NOMO-1 treated with DMSO at 0.1 percent for 48 hours (cell line): ENCODE measurements at regions not wholly inside any gene's neighbourhood (a gene's known extent, or its start where the extent isn't known, plus 50 kb on each side); places are given as distances from the start of the nearest gene placed in this dataset.

Experiments used
- DNase-seq: peaks from one replicate; lab custom pipeline; 2025; ENCODE audit not compliant: unreplicated experiment; lab: John Stamatoyannopoulos, UW

DNA sequence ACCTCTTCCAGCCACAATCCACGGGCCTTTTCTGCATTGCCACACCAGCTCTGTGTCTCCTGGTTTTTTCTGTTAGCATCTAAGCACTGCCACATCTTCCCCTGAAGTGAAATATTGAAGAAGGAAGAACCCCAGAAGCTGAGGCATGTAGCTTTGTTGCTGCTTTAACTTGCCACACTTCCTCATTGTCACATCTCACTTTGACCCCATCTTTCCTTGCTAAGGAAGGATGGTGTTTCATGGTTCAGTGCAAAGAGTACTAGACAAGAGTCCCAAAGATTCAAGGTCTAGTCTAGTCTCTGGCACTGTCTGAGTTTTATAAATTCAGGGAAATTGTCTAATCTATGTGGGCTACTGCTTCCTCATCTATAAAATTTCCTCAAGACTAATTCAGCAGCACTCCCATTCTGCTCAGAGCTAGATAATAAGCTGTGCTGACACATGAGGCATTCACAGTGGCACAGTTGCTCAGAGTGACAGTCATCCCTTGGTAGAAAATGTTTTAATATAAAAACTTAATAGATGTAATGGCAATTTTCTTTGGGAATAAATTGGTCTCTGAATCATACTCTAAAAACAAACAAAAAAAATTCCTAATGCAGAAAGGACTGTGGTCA is 483.0 kb upstream of the ID2 start:
- DNase-seq: peak; percentile 12

- no peak for DNase-seq
Observed at GRCh38 chr2:8202132-8202531, 479.7 kb upstream of the ID2 start.

DNA sequence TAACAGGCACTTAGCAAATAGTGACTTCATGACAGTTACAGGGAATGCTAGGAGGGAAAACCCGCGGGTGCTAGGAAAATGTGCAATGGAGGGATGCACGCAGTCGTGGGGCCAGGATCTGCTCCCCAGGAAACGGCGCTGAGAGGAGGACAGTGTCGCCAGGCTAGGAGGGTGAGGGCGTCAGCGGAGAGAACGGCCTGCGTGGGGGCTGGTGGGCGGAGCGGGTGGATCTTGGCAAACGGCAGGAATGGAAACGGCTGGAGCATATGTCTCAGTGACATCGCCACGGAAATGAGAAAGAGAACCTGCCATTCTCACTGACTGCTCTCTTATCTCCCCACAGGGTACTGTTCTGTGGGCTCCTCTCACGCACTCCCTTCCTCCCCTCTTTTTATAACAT is 478.5 kb upstream of the ID2 start:
- DNase-seq: no peak

DNA sequence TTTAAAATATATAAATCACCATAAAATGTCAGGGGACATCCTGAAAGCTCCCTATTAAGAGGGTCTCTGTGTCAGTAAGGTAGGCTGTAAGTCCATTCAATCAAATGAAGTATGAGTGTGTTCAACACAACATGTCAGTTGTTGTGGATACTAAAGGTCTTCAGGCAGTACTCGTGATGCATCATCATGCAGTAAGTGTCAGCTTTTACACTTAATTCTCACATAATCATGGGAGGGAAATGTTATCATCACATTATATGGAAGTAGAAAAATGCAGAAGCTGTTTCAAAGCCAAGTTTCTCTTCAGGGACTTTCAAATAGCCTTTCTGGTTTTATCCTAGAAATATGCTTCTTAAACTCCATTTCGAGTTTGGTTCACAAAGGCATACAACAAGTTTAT is 477.1 kb upstream of the ID2 start:
- DNase-seq: peak; percentile 18

GRCh38 chr2:8209494-8209893 is 472.4 kb upstream of the ID2 start:
- no peak for DNase-seq

DNA sequence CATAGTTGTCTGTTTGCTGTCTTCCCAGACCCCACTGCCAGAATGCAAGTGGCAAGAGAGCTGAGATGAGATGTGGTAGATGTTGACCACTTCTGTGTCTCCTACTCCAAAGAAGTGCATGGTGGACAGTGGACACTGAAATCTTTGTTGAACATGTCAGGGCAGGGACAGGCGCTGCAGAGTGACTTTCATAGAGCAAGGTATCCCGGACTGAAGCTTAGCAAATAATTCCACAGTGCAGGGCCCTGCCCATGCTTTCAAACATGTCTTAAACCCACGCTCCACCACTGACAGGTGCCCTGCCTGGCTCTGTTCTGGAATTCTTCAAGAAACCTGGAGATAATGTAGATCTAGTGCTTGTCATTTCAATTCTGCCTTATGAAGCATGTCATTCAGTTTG is 470.5 kb upstream of the ID2 start:
- no peak for DNase-seq

GRCh38 chr2:8212239-8212638 is 469.6 kb upstream of the ID2 start:
- no peak for DNase-seq

DNA sequence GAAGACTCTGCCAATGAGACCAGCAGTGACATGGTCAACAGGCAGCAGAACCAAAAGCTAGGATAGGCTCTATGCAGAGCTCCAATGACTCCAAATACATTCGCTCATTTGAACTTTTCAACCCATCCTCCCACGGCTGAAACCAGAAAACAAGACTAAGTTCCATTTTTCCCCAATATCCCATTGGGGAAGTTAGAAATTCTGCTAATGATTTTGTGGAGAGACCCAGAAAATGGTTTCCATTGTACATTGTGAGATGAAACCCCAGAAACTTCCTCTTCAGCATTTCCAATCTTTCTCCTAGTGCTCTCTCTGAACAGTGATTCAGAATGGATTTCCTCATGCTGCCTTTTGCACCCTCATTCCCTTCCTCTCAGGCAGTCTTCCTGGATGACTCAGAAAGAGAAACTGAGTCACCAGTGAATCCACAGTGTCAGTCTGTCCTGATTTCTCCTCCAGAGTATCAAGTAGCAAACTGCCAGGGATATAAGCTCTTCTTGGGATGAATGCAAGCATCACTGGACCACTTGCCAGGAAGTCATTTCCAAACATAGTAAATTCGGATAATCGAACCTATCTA is 467.7 kb upstream of the ID2 start:
- DNase-seq: no peak

DNA sequence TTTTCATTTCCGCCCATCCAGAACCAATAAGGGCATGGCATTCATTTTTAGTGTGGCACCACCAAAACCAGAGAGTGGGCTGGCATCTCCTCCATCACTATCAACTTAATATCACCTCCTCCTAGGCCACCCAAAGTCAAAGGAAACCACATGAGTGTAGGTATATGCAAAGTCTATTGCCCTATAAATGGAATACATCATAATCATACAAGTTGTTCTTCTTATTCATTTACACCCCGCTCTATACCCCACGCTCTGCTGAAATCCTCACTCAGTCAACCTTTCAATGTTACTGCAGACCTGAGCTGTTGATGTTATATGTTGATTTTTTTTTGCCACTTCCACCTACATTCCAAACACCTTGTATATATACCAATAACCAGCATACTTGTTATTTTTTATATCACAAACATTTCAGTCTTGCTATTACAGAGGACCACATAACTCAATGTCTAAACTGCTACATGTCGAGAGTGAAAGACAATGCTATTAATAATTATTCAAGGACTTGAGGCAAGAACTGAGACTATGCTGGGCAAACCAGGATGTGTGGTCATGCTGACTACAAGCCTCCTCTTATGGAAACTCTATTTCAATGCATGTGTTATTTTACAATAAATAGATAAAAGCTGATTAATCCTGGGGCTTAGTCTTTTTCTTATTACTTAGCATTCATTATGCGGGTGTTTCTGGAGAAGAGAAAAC is 466.5 kb upstream of the ID2 start:
- DNase-seq: no peak

DNA sequence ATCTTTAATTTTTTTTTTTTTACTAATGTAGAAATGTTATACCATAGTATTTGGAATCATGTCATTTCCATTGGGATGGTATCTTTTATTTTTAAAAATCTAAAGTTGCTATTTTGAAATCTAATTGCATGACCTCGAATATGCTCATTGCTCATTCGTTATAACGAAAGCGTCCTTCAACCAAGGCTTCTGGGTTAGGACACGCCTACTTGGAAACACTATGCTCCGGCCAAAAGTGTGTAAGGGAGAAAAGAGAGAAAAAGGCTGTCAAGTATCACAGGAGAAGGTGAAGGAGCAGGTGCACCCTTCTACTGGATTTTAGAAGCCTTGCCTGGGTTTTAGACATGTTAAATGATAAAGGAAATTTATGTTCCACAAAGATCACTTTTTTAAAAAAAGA is 465.9 kb upstream of the ID2 start:
- DNase-seq: no peak

DNA sequence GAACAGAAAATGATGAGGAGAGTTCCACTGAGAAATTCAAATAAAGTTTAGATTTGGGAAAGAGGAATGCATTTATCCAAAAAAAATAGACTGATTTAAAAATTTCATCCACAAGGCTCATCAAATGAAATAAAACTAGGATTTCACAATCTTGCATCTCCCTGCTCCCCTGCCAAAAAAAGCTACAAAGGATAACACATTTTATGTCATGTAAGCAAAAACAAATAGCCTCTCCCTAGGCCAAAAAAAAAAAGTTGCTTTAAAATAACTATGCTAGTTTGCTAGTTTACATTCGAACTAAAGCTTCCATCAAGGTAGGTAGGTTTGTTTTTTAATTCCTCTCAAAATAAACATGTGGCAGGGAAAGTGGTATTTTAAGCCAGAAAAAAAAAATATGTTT is 465.5 kb upstream of the ID2 start:
- no peak for DNase-seq

GRCh38 chr2:8217468-8218030 is 464.3 kb upstream of the ID2 start:
- no peak for DNase-seq

DNA sequence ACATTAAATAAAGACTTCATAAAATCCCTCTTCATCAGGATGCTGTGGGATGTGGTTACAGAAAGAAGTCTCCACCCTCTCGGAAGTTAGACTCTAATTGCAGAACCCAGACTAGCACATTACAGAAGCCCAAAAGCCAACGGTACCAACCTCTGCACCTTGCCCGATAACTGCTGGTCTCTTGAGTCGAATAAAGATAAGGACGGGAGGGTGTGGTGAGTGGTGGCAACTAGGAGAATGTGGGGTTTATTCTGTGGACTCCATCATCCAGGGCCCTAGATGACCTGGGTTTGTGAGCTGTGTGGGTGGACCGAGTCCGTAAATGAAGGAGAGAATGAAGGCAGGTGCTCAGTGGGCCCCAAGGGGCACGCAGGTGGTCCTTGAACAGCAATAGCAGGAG is 462.8 kb upstream of the ID2 start:
- DNase-seq: no peak

GRCh38 chr2:8219631-8220355 is 462.1 kb upstream of the ID2 start:
- no peak for DNase-seq

GRCh38 chr2:8222979-8223694 is 458.7 kb upstream of the ID2 start:
- DNase-seq: no peak

- DNase-seq: no peak
Observed at GRCh38 chr2:8223695-8224346, 458.0 kb upstream of the ID2 start.

- DNase-seq: no peak
Observed at GRCh38 chr2:8224347-8225190, 457.3 kb upstream of the ID2 start.

GRCh38 chr2:8225266-8225665 is 456.6 kb upstream of the ID2 start:
- no peak for DNase-seq

GRCh38 chr2:8225798-8226197 is 456.1 kb upstream of the ID2 start:
- DNase-seq: no peak

- peak; percentile 91 for DNase-seq
Observed at GRCh38 chr2:8229546-8229986, 452.3 kb upstream of the ID2 start.
